BE2C (cell line): ENCODE measurements at regions not wholly inside any gene's neighbourhood (a gene's known extent, or its start where the extent isn't known, plus 50 kb on each side); places are given as distances from the start of the nearest gene placed in this dataset.
A peak's percentile ranks its signal among the peaks of the same experiment; 100 is the strongest.

Source experiments
- DNase-seq: peaks from one replicate; pipeline ENCODE4 v3.0.0-alpha.2; 2020
- H3K27me3 ChIP-seq: fragments of 250-450 bp; sonication (Bioruptor Pico); 2 replicates; pipeline ENCODE4 v1.5.1; 2020; ENCODE audit warnings: mild to moderate bottlenecking
- H3K36me3 ChIP-seq: fragments of 250-450 bp; sonication (Bioruptor Pico); 2 replicates; pipeline ENCODE4 v1.5.1; 2020; ENCODE audit warnings: mild to moderate bottlenecking
- H3K4me1 ChIP-seq: fragments of 250-450 bp; sonication (Bioruptor Pico); 2 replicates; pipeline ENCODE4 v1.5.1; 2020
- H3K4me3 ChIP-seq: 2 replicates; pipeline ENCODE4 v1.5.1; 2011; ENCODE audit warnings: low read depth, low read length
- H3K9me3 ChIP-seq: fragments of 250-450 bp; sonication (Bioruptor Pico); 2 replicates; pipeline ENCODE4 v1.5.1; 2020
- CTCF ChIP-seq: IDR thresholded peaks from 2 replicates; pipeline ENCODE4 v1.5.1; 2012; ENCODE audit warnings: mild to moderate bottlenecking, low read depth, low read length

- H3K27me3 ChIP-seq = no peaks in the 10 kb centered on the region; the same call in 1 of the 2 replicates
- peaks cover 7% of the 10 kb centered on the region; the same call in 1 of the 2 replicates for H3K4me1 ChIP-seq
- DNase-seq = no peak
- no peak for TF ChIP-seq CTCF
- no peaks in the 10 kb centered on the region for H3K9me3 ChIP-seq
- H3K36me3 ChIP-seq = no peaks in the 10 kb centered on the region
- no peak overlapping the region for H3K4me3 ChIP-seq
Measured at GRCh38 chr6:137315081-137315480, 95.9 kb upstream of the IFNGR1 start.

- H3K4me1 ChIP-seq = peaks cover 9% of the 10 kb centered on the region; the same call in 1 of the 2 replicates
- H3K4me3 ChIP-seq = peak overlapping the region; percentile 21; the same call in 1 of the 2 replicates
- H3K9me3 ChIP-seq = no peaks in the 10 kb centered on the region
- no peaks in the 10 kb centered on the region for H3K36me3 ChIP-seq
- H3K27me3 ChIP-seq = no peaks in the 10 kb centered on the region; the same call in 1 of the 2 replicates
- TF ChIP-seq CTCF = peak; percentile 84
- peak; percentile 73 for DNase-seq
Measured at GRCh38 chr6:137313928-137314855, 95.0 kb upstream of the IFNGR1 start.

GRCh38 chr6:137313211-137313610 is 94.0 kb upstream of the IFNGR1 start:
- no peak for TF ChIP-seq CTCF
- no peaks in the 10 kb centered on the region for H3K9me3 ChIP-seq
- H3K27me3 ChIP-seq = no peaks in the 10 kb centered on the region; the same call in 1 of the 2 replicates
- DNase-seq = no peak
- no peaks in the 10 kb centered on the region for H3K36me3 ChIP-seq
- no peak overlapping the region for H3K4me3 ChIP-seq
- peaks cover 11% of the 10 kb centered on the region; the same call in 1 of the 2 replicates for H3K4me1 ChIP-seq

- Histone ChIP-seq H3K9me3 (no peaks in the 10 kb centered on the region), H3K4me3 (no peak overlapping the region), H3K36me3 (no peaks in the 10 kb centered on the region), H3K27me3 (no peaks in the 10 kb centered on the region; the same call in 1 of the 2 replicates), H3K4me1 (peaks cover 11% of the 10 kb centered on the region; the same call in 1 of the 2 replicates)
- no peak for DNase-seq
- TF ChIP-seq CTCF = no peak
Measured at GRCh38 chr6:137311940-137312339, 92.8 kb upstream of the IFNGR1 start.

GRCh38 chr6:137309078-137309762 is 90.0 kb upstream of the IFNGR1 start:
- no peaks in the 10 kb centered on the region for H3K27me3 ChIP-seq
- H3K9me3 ChIP-seq = no peaks in the 10 kb centered on the region
- H3K4me3 ChIP-seq = no peak overlapping the region
- TF ChIP-seq CTCF = no peak
- H3K36me3 ChIP-seq = no peaks in the 10 kb centered on the region
- peaks cover 11% of the 10 kb centered on the region; the same call in 1 of the 2 replicates for H3K4me1 ChIP-seq
- peak; percentile 64 for DNase-seq
